NCI-H187 treated with DMSO at 0.1 percent for 48 hours (cell line): ENCODE measurements at regions not wholly inside any gene's neighbourhood (a gene's known extent, or its start where the extent isn't known, plus 50 kb on each side); places are given as distances from the start of the nearest gene placed in this dataset.

ENCODE experiments used
- DNase-seq: peaks from one replicate; lab custom pipeline; 2025; lab: John Stamatoyannopoulos, UW

- DNase-seq: no peak
Measured at GRCh38 chr5:167229751-167230150, 1061.7 kb upstream of the WWC1 start.

DNA sequence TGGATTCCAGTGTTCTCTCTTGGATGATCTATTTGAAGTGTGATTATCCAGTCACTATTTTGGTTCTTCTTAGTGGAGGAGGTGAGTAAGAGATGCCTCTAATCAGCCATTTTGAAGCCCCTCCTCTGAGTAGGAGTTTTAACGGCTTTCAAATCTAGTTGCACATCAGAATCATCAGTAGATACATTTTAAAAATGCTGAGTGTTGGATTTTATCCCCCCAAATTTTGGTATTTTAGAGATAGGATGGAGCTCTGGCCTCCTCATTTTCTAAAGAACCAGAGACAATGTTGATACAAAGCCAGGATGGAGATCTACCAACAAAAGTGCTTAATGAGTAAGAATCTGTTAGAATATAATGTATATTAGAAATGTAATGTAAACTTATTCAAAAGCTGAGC is 1061.0 kb upstream of the WWC1 start:
- no peak for DNase-seq

- DNase-seq: no peak
Measured at GRCh38 chr5:167232675-167233311, 1058.7 kb upstream of the WWC1 start.

- no peak for DNase-seq
Measured at GRCh38 chr5:167233507-167234220, 1057.8 kb upstream of the WWC1 start.

DNA sequence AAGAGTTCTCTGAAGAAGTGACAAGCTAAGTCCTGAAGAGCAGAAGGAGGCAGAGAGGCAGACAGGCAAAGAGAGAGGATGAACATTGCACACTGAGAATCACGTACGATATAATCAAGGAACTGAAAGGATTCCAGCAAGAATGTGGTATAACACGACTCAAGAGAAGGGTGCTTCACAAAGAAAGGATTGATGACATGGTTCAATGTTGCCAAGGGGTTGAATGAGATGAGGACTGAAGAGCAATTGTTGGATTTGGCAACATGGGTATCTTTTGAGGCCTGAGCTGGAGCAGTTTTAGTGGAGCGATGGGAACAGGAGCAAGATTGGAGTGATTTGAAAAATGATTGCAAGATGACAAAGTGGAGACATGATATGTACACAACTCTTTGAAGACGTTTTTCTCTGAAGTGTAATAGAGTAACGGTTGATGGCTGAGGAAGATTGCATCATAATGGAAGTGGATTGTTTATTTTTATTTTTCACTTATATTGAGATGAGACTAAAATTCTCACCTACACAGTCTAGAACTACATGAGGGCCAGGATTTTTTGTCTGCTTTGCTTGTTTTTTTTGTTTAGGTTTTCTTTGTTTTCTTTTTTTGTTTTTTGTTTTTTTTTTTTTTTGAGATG is 1049.9 kb upstream of the WWC1 start:
- no peak for DNase-seq

DNA sequence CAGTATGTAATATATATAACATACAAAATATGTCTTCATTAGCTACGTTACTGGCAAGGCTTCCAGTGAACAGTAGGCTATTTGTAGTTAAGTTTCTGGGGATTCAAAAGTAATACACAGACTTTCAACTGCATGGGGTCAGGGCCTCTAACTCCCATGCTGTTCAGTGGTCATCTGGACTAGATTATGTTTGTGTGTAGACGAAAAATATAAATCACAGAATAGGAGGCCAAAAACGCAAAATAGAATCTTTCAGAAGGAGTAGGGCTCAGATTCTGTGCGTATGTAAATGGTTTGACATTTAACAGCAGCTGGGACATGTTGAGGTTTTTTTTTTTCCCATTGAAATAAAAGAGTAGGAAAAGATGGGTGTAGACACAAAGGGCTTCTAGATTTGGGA is 1048.7 kb upstream of the WWC1 start:
- DNase-seq: no peak

- no peak for DNase-seq
Measured at GRCh38 chr5:167243463-167243862, 1048.0 kb upstream of the WWC1 start.

GRCh38 chr5:167244583-167244982 is 1046.9 kb upstream of the WWC1 start:
- DNase-seq: no peak

GRCh38 chr5:167245868-167246267 is 1045.6 kb upstream of the WWC1 start:
- DNase-seq: no peak

DNA sequence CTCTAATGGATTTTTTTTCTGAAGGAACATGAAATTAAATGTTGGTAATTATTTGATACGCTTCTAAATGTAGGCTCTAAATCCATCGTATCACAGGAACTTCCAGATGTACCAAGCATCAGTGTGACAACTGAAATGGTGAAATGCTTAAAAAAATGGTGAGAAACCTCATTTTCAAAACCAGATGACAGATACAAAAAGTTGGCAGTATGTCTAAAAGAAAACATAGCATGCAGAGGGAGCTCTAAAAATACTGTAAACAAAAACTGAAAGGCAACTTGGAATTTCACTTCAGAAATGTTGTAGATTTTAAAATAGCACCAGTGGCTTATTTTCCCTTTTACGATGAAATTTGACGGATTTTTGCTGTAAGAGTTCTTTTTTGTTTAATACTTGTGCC is 1043.6 kb upstream of the WWC1 start:
- no peak for DNase-seq

DNA sequence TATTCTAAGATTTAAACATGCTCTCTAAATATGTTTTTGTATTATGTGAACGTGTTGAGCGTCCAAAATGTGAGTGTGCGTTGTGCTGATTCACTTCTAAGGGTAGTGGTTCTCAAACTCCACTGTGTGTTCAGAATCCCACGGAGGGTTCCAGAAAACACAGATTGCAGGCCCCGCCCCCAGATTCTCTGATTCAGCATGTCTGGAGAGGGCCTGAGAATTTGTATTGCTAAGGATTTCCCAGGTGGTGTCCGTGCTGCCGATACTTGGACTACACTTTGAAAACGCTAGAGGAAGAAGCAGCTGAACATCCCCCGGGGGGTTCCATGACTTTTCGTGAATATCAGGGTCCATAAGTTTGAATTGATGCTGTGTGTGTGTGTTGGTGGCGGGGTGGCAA is 1043.2 kb upstream of the WWC1 start:
- no peak for DNase-seq

DNA sequence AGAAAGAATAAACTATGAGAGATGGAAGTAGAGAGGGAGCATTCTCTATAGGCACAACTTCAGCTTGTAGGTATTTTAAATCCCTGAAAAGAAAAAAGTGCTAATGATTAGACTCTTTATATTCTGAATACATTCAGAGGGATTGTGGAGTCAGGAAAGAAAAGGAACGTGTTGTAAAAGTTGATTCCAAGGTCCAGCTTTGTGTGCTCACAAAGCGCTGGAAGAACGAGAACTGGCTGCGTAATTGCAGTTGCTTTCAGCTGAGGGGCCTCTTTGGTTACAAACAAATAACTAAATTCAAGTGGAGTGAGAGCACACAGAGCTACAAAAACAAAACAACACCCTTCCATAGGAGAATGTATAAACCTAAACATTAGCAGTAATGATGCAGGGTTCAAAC is 1040.4 kb upstream of the WWC1 start:
- DNase-seq: no peak

DNA sequence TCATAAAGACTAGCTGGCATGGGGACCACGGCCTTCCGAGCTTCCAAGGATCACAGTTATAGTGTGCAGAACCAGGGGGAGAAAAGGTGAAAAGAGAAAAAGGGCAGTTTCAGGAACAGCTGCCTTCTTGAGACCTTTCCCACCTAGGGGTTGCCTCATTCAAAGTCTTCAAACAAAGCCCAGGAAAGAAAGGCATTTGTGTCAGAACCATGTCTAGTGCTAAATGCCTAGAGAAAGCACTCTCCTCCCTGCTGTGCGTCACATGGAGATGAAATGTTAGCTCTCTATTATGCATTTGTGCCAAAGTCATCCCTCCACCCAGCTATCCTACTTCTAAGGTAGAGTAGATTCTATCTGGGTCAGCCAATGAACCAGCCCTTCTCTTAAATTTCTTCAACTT is 1037.3 kb upstream of the WWC1 start:
- DNase-seq: no peak

- no peak for DNase-seq
Measured at GRCh38 chr5:167255926-167256325, 1035.5 kb upstream of the WWC1 start.

- DNase-seq: no peak
Measured at GRCh38 chr5:167259806-167260205, 1031.6 kb upstream of the WWC1 start.

- no peak for DNase-seq
Measured at GRCh38 chr5:167261309-167262100, 1029.9 kb upstream of the WWC1 start.

DNA sequence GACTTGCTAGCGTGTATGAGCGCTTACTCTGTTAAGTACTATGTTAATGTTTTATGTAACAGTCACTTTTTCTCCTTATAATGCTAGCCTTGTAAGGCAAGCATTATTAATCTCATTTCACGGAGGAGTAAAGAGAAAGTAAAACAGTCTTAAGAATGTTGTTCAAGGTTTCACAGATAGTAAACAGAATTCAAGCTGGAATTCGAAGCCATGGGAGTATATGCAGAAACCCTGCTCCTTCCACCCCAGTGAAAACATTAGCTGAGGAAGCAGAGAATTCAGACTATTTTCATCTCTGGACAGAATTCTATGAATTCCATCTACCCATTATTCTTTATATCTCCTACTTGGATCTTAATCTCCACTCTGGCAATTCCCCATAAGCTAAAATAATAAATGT is 1028.3 kb upstream of the WWC1 start:
- no peak for DNase-seq

DNA sequence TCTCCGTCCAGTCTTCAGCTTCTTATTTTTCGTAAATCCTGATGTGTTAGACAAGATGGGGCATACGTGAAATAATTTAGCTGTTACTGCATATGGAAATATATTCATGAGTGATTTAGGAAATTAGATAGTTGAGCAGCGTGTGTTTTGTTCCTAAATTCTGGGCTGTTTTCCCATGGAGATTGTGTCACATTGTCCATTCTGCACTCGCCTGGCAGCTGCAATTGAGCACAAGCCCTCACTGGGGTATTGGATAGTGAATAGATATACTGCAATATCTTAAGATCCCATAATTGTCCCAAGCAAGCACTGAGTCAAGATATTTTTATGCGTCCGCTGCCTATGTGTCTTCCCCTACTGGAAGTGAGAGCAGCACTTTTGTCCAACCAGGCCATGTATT is 1027.1 kb upstream of the WWC1 start:
- no peak for DNase-seq

DNA sequence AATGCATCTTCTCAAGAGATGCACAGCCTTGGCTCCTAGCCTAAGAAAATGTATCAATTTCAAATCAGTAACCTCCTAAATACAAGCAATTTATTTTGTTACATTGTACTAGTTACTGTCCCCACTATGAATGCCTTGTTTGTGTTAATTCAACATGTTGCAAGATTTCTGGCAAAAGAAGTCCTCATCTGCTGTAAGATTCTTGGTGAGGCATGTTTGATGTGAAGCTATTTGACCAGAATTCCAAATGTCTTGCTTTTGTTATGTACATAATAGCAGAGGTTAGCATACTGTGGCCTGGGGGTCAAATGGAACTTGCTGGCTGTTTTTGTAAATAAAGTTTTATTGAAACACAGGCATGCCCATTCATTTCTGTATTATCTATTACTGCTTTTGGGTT is 1023.1 kb upstream of the WWC1 start:
- DNase-seq: no peak

- DNase-seq: no peak
Measured at GRCh38 chr5:167269146-167269545, 1022.3 kb upstream of the WWC1 start.

DNA sequence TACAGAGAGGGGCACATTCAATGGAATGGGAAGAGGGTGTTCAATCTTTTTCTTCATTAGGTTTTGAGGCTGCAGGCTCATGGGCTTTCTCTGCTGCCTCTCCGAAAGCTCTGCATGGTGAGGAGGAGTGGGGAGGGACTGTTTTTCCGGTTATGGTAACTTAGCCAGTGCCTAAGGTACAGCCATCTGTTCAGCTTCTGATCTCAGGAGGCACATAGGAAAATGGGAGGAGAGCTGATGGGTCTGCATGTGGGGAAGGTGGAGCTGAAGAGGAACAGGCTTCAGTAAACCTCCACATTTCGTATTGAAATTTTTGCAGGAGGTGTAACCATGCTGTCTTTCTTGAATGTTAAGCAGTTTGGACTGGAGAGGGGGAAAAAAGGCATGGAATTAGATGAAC is 1020.4 kb upstream of the WWC1 start:
- DNase-seq: no peak

DNA sequence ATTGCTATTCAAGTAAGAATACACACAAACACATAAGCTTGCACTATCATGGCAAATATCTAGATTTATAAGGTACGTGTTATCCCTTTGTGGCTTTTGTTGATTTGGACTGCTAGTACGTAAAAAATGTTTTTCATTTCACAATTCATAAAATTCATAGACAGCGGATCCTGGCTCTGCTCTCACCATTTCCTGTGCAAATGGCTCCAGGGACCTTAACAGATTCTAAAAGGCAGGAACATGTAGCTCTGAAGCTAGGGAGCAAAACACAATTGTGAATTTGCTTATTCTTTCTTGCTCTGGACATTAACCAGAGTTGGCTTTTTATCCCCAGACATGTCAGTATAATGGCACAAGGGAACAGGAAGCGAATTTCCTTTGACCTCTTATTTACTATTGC is 1019.9 kb upstream of the WWC1 start:
- no peak for DNase-seq

GRCh38 chr5:167280111-167280510 is 1011.3 kb upstream of the WWC1 start:
- DNase-seq: no peak
